Activated B cell treated with CpG ODN at 0.5 μM for 24 hours (primary cell): ENCODE measurements at regions not wholly inside any gene's neighbourhood (a gene's known extent, or its start where the extent isn't known, plus 50 kb on each side); places are given as distances from the start of the nearest gene placed in this dataset.
"Not testable (repeated sequence)": the region's sequence is repeated elsewhere in the genome, so short reads cannot be mapped to it uniquely, and the experiment has no call there.

Experiments
- ATAC-seq: fragments of 200-7000 bp; cut with Tn5 transposase; one replicate; pipeline ENCODE4 v1.10.0; 2021; ENCODE audit warnings: low read depth, mild to moderate bottlenecking, moderate library complexity
- CTCF ChIA-PET: fragments of 350-600 bp; sonication (Branson Sonifier 250); formaldehyde crosslinking; loops from one replicate; lab custom pipeline; 2021; ENCODE audit warnings: antibody characterized with exemption; lab: Charles Lee
- POLR2A ChIA-PET: fragments of 350-600 bp; sonication (Branson Sonifier 250); formaldehyde crosslinking; loops from one replicate; lab custom pipeline; 2021; ENCODE audit warnings: antibody characterized with exemption; lab: Charles Lee
- DNase-seq: peaks from one replicate; pipeline ENCODE4 v3.0.0; 2022
- H3K27ac Mint-ChIP-seq: one replicate; pipeline ENCODE4 v1.8.0; 2020; ENCODE audit warnings: mixed read lengths
- H3K27me3 Mint-ChIP-seq: one replicate; pipeline ENCODE4 v1.8.0; 2021; ENCODE audit warnings: mixed read lengths
- H3K36me3 Mint-ChIP-seq: one replicate; pipeline ENCODE4 v1.8.0; 2021; ENCODE audit warnings: low read depth, mixed read lengths
- H3K4me1 Mint-ChIP-seq: one replicate; pipeline ENCODE4 v1.8.0; 2021; ENCODE audit warnings: mixed read lengths
- H3K4me3 Mint-ChIP-seq: one replicate; pipeline ENCODE4 v1.8.0; 2020; ENCODE audit warnings: mild to moderate bottlenecking, mixed read lengths
- H3K9me3 Mint-ChIP-seq: one replicate; pipeline ENCODE4 v1.8.0; 2020; ENCODE audit warnings: mixed read lengths
- intact Hi-C: fragments of 100-400 bp; cut with micrococcal nuclease; formaldehyde crosslinking; loops from one replicate; pipeline ENCODE4 v1.15.1; 2024
- TF ChIP-seq, protein P1 (sequence below): fragments of 200-600 bp; IDR thresholded peaks from one replicate; pipeline ENCODE4 v1.8.0; 2022; ENCODE audit warnings: antibody characterized with exemption, mild to moderate bottlenecking

DNA sequence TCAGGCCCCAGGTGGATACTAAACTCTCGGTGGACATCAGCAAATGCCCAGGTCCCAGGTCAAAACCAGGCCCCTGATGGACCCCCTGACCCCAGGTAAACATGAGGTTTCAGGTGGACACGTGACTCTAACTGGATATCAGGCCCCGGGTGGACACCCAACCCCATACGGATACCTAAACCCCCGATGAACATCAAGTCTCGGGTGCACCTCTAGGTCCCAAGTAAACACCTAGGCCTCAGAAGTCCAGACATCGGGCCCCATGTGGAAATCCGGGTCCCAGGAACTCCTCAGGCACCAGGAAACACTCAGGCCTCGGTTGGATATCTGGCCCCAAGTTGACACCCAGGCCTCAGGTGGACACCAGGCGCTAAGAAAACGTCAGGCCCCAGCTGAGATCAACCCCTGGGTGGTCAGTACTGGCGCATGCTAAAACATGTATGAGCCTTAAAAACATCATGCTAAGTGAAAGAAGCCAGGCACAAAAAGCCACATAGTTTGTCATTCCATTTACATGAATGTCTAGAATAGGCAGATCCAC is 54.4 kb upstream of the SEPTIN5 start:
- ChIA-PET CTCF (no interaction called here), POLR2A (no interaction called here)
- DNase-seq (no peak), ATAC-seq (no peak)
- H3K4me3 Mint-ChIP-seq, result no peak overlapping the region
- no peaks in the 10 kb centered on the region for H3K36me3 Mint-ChIP-seq
- no peaks in the 10 kb centered on the region for H3K27me3 Mint-ChIP-seq
- no peaks in the 10 kb centered on the region for H3K4me1 Mint-ChIP-seq
- intact Hi-C loops, result no loop called here
- H3K27ac Mint-ChIP-seq, result no peak overlapping the region
- H3K9me3 Mint-ChIP-seq, result no peaks in the 10 kb centered on the region
- TF ChIP-seq, protein P1, sequence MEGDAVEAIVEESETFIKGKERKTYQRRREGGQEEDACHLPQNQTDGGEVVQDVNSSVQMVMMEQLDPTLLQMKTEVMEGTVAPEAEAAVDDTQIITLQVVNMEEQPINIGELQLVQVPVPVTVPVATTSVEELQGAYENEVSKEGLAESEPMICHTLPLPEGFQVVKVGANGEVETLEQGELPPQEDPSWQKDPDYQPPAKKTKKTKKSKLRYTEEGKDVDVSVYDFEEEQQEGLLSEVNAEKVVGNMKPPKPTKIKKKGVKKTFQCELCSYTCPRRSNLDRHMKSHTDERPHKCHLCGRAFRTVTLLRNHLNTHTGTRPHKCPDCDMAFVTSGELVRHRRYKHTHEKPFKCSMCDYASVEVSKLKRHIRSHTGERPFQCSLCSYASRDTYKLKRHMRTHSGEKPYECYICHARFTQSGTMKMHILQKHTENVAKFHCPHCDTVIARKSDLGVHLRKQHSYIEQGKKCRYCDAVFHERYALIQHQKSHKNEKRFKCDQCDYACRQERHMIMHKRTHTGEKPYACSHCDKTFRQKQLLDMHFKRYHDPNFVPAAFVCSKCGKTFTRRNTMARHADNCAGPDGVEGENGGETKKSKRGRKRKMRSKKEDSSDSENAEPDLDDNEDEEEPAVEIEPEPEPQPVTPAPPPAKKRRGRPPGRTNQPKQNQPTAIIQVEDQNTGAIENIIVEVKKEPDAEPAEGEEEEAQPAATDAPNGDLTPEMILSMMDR, result no peak

DNA sequence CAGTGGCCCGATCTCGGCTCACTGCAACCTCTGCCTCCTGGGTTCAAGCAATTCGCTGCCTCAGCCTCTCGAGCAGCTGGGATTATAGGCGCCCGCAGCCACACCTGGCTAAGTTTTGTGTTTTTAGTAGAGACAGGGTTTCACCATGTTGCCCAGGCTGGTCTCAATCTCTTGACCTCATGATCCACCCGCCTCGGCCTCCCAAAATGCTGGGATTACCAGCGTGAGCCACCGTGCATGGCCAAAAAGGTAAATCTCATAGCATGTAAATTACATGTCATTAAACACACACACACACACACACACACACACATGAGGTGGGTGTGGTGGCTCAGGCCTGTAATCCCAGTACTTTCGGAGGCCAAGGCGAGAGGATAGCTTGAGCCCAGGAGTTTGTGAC is 53.7 kb upstream of the SEPTIN5 start:
- H3K27me3 Mint-ChIP-seq, H3K36me3 Mint-ChIP-seq, ATAC-seq, H3K9me3 Mint-ChIP-seq, intact Hi-C loops, H3K4me3 Mint-ChIP-seq, CTCF ChIA-PET, H3K4me1 Mint-ChIP-seq, DNase-seq, H3K27ac Mint-ChIP-seq: not testable (repeated sequence)
- POLR2A ChIA-PET, result interaction anchor here (0.7 kb wide), 1 partner anchor 1215 kb away, joined by 3 read pairs; no protein-coding TSS in a partner anchor

- no peak overlapping the region for H3K4me3 Mint-ChIP-seq
Measured at GRCh38 chr22:19661156-19661555, 53.1 kb upstream of the SEPTIN5 start.

GRCh38 chr22:19662049-19662684 is 52.1 kb upstream of the SEPTIN5 start:
- H3K4me1 Mint-ChIP-seq, DNase-seq, CTCF ChIA-PET, H3K36me3 Mint-ChIP-seq, intact Hi-C loops, ATAC-seq, H3K4me3 Mint-ChIP-seq, H3K9me3 Mint-ChIP-seq, H3K27me3 Mint-ChIP-seq, H3K27ac Mint-ChIP-seq: not testable (repeated sequence)
- POLR2A ChIA-PET, result interaction anchor here (0.7 kb wide), 1 partner anchor 16 kb away, joined by 3 read pairs; no protein-coding TSS in a partner anchor

More at GRCh38 chr22:19661156-19661555, 53.1 kb upstream of the SEPTIN5 start:
- TF ChIP-seq, protein P1, result no peak
- ATAC-seq (no peak), DNase-seq (no peak)
- POLR2A ChIA-PET, result interaction anchor here (0.7 kb wide), 1 partner anchor 1215 kb away, joined by 3 read pairs; no protein-coding TSS in a partner anchor
- intact Hi-C loops, result no loop called here
- Mint-ChIP-seq H3K4me1 (no peaks in the 10 kb centered on the region), H3K9me3 (no peaks in the 10 kb centered on the region), H3K27me3 (no peaks in the 10 kb centered on the region), H3K27ac (no peak overlapping the region), H3K36me3 (no peaks in the 10 kb centered on the region)
- CTCF ChIA-PET, result no interaction called here

DNA sequence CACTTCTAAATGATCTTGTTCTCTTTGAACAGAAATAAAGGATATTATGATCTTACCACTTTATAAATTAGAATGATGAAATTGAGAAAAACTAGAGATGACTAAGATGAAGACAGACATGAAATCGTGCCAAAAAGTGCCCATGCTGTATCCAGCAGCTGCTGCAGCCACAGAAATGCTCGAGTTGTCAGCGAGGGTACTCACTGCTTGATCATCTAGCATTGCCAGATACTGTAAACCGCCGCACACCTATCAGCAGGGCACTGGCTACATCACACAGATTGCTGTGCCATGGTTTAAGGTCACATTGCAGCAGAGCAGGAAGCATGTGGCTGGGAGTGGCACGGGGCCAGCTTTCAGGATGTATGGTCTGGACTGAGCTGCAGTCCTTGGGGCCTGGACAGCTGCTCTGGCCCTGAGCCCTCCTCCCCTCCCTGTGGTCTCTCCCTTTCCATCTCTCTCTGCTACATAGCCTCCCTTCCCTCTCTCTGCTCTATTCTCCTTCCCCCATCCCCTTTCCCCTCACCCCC is 51.0 kb upstream of the SEPTIN5 start:
- TF ChIP-seq, protein P1, result no peak
- DNase-seq (no peak), ATAC-seq (no peak)
- H3K4me3 Mint-ChIP-seq, result no peak overlapping the region
- H3K27ac Mint-ChIP-seq, result no peak overlapping the region
- ChIA-PET CTCF (no interaction called here), POLR2A (no interaction called here)
- intact Hi-C loops, result no loop called here
- peaks cover 2% of the 10 kb centered on the region for H3K27me3 Mint-ChIP-seq
- no peaks in the 10 kb centered on the region for H3K36me3 Mint-ChIP-seq
- H3K4me1 Mint-ChIP-seq, result no peaks in the 10 kb centered on the region
- H3K9me3 Mint-ChIP-seq, result no peaks in the 10 kb centered on the region

DNA sequence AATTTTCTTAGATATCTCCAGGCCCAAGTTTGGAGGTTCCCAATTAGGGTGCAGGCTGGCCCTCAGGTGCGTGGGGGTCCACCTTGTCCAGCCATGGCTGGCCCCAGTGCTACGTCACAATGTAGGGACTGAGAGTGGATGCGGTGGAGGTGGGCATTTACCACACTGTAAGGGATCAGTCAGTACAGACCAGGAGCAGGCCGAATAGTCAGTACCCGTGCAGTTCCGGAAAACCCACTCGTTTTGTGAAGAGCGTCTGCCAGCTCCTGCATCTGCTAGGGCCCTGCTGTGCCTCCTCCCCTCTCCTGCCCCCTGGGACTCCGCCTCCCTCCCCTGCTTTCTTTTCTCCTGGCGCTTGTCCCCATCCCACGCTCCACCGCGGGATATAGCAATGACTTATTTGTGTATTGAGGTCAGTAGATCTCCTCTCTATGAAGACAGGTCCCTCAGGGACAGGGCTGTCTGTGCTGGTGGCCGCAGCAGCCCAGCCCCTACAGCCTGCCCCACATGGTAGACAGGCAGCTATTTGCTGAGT is 50.4 kb upstream of the SEPTIN5 start:
- CTCF ChIA-PET, result no interaction called here
- ATAC-seq, result no peak
- no peak overlapping the region for H3K27ac Mint-ChIP-seq
- H3K4me1 Mint-ChIP-seq, result no peaks in the 10 kb centered on the region
- DNase-seq, result no peak
- peaks cover 2% of the 10 kb centered on the region for H3K27me3 Mint-ChIP-seq
- POLR2A ChIA-PET, result no interaction called here
- no peak overlapping the region for H3K4me3 Mint-ChIP-seq
- intact Hi-C loops, result no loop called here
- H3K9me3 Mint-ChIP-seq, result no peaks in the 10 kb centered on the region
- TF ChIP-seq, protein P1, result no peak
- no peaks in the 10 kb centered on the region for H3K36me3 Mint-ChIP-seq
